Right atrium auricular region (tissue), 2 donors: ENCODE measurements at regions not wholly inside any gene's neighbourhood (a gene's known extent, or its start where the extent isn't known, plus 50 kb on each side); places are given as distances from the start of the nearest gene placed in this dataset.

Experiments used
- DNase-seq: peaks from one replicate; pipeline ENCODE4 v3.0.0-alpha.2; 2019; ENCODE audit warnings: low spot score
- H3K27ac ChIP-seq, 2 donors: fragments of 200-600 bp; sonication (generic); 1 replicate in 1 of 2; 2 replicates in 1 of 2; pipeline ENCODE4 v1.5.1; 2016 to 2019
- H3K27me3 ChIP-seq, 2 donors: fragments of 200-600 bp; sonication (generic); one replicate each; pipeline versions ENCODE4 v1.5.1 to v1.6.0; 2017 to 2019
- H3K36me3 ChIP-seq: fragments of 200-600 bp; sonication (generic); one replicate; pipeline ENCODE4 v1.5.1; 2016
- H3K4me1 ChIP-seq, 2 donors: fragments of 200-600 bp; sonication (generic); one replicate each; pipeline versions ENCODE4 v1.5.1 to v1.6.0; 2017 to 2019
- H3K4me3 ChIP-seq, 2 donors: fragments of 200-600 bp; sonication (generic); 1 replicate in 1 of 2; 2 replicates in 1 of 2; pipeline ENCODE4 v1.5.1; 2017 to 2019; ENCODE audit warnings: mild to moderate bottlenecking in 1 of 2, moderate library complexity in 1 of 2
- H3K9me3 ChIP-seq, 2 donors: fragments of 200-600 bp; sonication (generic); one replicate each; pipeline ENCODE4 v1.5.1; 2019
- TF ChIP-seq, protein P1 (sequence below), 2 donors: fragments of 200-600 bp; sonication (generic); IDR thresholded peaks; one replicate each; pipeline ENCODE4 v1.5.1; 2019; ENCODE audit warnings: antibody characterized with exemption in 2 of 2

DNA sequence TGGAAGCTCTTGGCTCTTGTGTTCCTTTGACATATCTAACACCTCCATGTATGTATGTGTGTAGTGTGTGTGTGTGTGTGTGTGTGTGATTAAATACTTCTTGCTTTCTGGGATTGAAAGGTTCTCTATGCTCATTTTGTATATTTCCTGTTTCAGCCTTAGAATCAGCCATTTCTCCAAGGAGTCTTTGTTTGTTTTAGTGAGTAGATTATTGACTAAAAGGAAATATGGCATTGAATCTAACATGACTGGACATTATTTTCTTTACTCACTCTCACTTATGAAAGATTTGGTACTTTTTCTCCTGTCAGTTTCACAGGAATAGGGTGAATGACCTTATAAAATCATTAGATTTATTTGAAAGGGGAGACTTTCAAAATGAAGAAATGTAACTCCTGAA is 413.8 kb upstream of the SLC14A2 start:
- Histone ChIP-seq H3K27me3 (no peaks in the 10 kb centered on the region), H3K36me3 (no peaks in the 10 kb centered on the region), H3K4me1 (no peaks in the 10 kb centered on the region), H3K4me3 (no peak overlapping the region), H3K9me3 (no peaks in the 10 kb centered on the region), H3K27ac (no peak overlapping the region)
- TF ChIP-seq, protein P1, sequence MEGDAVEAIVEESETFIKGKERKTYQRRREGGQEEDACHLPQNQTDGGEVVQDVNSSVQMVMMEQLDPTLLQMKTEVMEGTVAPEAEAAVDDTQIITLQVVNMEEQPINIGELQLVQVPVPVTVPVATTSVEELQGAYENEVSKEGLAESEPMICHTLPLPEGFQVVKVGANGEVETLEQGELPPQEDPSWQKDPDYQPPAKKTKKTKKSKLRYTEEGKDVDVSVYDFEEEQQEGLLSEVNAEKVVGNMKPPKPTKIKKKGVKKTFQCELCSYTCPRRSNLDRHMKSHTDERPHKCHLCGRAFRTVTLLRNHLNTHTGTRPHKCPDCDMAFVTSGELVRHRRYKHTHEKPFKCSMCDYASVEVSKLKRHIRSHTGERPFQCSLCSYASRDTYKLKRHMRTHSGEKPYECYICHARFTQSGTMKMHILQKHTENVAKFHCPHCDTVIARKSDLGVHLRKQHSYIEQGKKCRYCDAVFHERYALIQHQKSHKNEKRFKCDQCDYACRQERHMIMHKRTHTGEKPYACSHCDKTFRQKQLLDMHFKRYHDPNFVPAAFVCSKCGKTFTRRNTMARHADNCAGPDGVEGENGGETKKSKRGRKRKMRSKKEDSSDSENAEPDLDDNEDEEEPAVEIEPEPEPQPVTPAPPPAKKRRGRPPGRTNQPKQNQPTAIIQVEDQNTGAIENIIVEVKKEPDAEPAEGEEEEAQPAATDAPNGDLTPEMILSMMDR (IDR thresholded peaks at IDR 0.05) = no peak
- no peak for DNase-seq

DNA sequence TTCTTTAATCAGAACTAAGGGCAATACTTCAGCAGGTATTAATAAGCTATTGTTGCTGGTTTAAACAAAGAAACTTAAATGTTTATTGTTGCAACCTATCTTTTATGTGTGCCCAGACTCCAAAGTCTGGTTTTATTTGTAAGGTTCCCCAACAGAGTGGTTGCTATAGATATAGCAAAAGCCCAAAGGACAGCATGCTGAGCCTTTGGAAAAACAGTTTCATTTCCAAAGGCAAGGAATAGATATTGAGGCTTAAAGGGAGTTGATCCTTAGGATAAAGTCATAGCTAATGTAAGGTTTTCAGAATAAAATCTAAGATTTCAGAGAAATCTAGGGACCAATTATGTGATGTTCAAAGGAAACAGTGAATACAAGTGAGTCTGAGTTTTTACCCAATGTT is 413.2 kb upstream of the SLC14A2 start:
- no peaks in the 10 kb centered on the region for H3K9me3 ChIP-seq
- no peak for DNase-seq
- H3K36me3 ChIP-seq = no peaks in the 10 kb centered on the region
- no peaks in the 10 kb centered on the region for H3K27me3 ChIP-seq
- no peaks in the 10 kb centered on the region for H3K4me1 ChIP-seq
- TF ChIP-seq, protein P1 (IDR thresholded peaks at IDR 0.05) = no peak
- H3K4me3 ChIP-seq = no peak overlapping the region
- H3K27ac ChIP-seq = no peak overlapping the region

DNA sequence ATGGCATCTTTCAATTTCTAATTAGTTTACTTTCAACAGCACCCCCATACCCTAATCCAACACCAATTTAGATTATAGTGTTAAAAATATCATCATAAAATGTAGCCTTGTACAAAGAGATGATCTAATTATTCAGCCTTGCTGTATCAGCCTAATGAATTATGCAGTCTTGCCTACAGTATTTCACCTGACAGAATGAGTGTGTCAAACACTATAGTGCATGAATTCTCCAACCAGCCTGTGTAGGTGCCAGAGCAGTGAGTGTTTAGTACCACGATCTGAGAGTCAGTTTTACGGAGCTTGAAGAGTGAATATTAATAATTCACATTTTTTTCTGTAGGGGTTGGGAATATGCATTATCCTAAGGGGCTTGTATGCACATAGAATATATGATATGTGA is 411.6 kb upstream of the SLC14A2 start:
- DNase-seq = no peak
- Histone ChIP-seq H3K4me3 (no peak overlapping the region), H3K27me3 (no peaks in the 10 kb centered on the region), H3K4me1 (no peaks in the 10 kb centered on the region), H3K27ac (no peak overlapping the region), H3K9me3 (no peaks in the 10 kb centered on the region), H3K36me3 (no peaks in the 10 kb centered on the region)
- TF ChIP-seq, protein P1 (IDR thresholded peaks at IDR 0.05) = no peak

DNA sequence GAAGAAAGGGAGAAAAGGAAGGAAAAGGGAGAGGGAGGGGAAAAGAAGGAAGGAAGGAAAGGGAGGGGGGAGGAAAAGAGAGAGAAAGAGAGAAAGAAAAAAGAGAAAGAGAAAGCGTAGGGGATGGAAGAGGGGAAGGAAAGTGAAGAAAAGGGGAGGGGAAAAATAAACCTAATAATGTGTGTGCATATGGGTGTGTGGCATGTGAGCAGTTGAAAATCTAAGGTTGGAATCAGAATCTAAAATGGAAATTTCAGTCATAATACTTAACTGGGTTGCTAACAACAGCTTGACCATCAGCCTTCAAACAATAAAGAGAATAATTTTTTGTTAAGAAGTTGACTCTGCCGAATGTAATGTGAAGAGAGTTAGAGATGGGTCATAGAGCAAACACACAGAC is 407.9 kb upstream of the SLC14A2 start:
- TF ChIP-seq, protein P1 (IDR thresholded peaks at IDR 0.05) = no peak
- H3K4me1 ChIP-seq = no peaks in the 10 kb centered on the region
- H3K9me3 ChIP-seq = no peaks in the 10 kb centered on the region
- no peak overlapping the region for H3K27ac ChIP-seq
- DNase-seq = no peak
- no peaks in the 10 kb centered on the region for H3K36me3 ChIP-seq
- no peaks in the 10 kb centered on the region for H3K27me3 ChIP-seq
- no peak overlapping the region for H3K4me3 ChIP-seq

DNA sequence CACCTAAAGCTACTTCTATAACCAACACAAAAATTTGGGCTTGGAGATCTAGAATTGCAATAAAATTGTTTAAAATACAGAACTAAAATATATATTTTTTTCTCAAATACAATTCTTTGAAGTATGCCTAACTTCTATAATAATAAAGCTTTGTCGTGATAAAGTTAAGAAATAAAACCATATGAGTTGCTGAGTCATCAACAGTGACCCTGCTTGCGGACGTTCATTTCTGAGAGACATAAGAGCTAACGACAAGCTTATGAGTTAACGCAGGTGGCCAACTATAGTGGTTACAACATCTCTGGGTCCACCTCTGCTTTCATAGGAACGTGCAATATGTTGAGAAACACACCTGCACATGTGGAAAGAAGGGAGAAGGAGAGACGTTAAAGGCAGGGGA is 407.1 kb upstream of the SLC14A2 start:
- H3K27ac ChIP-seq = no peak overlapping the region
- no peaks in the 10 kb centered on the region for H3K9me3 ChIP-seq
- H3K4me1 ChIP-seq = no peaks in the 10 kb centered on the region
- DNase-seq = no peak
- H3K27me3 ChIP-seq = no peaks in the 10 kb centered on the region
- TF ChIP-seq, protein P1 (IDR thresholded peaks at IDR 0.05) = no peak
- H3K36me3 ChIP-seq = no peaks in the 10 kb centered on the region
- H3K4me3 ChIP-seq = no peak overlapping the region

DNA sequence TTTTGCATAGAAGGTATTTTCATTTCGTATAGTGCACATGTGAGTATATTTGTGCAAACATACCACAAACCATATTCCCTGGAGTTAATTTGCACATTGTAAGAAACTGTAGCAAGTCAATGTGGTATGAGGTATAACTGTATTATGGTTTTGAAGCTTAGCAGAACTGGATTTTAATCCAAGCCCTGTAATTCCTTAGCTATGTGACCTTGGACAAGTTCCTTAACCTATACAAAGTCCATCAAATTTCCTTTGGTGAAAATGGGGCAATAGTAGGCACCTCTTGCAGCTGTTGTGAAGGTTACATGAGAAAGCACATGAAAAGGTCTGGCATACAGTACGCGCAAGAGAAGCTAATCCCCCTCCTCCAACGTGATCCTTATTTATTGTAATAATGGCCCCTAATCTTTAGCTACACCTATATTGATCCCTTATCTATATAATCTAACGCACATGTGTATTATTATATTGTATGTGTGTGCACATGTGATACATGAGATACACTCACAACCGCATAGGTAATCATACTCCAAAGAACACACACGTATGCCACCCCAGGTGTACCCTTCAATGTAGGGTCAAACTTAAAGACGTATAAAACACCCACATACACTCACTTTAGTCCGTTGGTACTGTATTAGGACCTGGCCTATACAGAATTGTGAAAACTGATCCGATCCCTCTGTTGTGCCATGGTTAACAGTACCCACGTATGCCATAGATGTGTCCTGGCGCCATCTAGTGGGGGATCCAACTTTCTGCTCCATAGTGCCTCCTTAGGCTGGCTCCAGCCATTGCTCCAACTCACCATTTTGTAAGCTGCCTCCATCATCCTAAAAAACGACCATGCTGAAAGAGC is 402.9 kb upstream of the SLC14A2 start:
- TF ChIP-seq, protein P1 (IDR thresholded peaks at IDR 0.05) = peak; percentile 79 to 87
- Histone ChIP-seq H3K9me3 (no peaks in the 10 kb centered on the region), H3K27me3 (no peaks in the 10 kb centered on the region), H3K27ac (no peak overlapping the region), H3K4me1 (no peaks in the 10 kb centered on the region), H3K4me3 (no peak overlapping the region), H3K36me3 (no peaks in the 10 kb centered on the region)
- DNase-seq = peak; percentile 88
